GM12801 (cell line): ENCODE measurements at regions not wholly inside any gene's neighbourhood (a gene's known extent, or its start where the extent isn't known, plus 50 kb on each side); places are given as distances from the start of the nearest gene placed in this dataset.

Experiments used
- TF ChIP-seq, protein P1 (sequence below): IDR thresholded peaks from one replicate; pipeline ENCODE4 v1.5.1; 2011; ENCODE audit warnings: control low read depth; ENCODE audit not compliant: insufficient read length; ENCODE audit errors: extremely low read depth

DNA sequence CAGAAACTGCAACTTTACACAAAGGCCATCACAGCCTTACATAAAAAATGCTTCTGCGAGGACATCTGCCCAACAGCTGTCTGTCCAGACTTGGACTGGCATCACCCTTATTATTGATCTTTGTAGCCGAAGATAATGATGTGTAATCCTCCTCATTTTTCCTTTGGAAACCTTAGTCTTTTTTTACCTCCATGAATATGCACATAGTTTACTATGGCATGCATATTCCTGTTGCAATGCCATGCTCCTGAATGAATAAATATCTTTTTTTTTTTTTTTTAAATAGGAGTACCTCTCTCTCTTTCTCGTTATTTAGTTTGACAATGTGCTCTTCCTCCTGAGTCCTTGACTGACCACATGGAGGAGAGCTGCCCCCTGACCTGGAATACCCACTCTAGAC is 409.6 kb upstream of the USP24 start:
- TF ChIP-seq, protein P1, sequence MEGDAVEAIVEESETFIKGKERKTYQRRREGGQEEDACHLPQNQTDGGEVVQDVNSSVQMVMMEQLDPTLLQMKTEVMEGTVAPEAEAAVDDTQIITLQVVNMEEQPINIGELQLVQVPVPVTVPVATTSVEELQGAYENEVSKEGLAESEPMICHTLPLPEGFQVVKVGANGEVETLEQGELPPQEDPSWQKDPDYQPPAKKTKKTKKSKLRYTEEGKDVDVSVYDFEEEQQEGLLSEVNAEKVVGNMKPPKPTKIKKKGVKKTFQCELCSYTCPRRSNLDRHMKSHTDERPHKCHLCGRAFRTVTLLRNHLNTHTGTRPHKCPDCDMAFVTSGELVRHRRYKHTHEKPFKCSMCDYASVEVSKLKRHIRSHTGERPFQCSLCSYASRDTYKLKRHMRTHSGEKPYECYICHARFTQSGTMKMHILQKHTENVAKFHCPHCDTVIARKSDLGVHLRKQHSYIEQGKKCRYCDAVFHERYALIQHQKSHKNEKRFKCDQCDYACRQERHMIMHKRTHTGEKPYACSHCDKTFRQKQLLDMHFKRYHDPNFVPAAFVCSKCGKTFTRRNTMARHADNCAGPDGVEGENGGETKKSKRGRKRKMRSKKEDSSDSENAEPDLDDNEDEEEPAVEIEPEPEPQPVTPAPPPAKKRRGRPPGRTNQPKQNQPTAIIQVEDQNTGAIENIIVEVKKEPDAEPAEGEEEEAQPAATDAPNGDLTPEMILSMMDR, result no peak

DNA sequence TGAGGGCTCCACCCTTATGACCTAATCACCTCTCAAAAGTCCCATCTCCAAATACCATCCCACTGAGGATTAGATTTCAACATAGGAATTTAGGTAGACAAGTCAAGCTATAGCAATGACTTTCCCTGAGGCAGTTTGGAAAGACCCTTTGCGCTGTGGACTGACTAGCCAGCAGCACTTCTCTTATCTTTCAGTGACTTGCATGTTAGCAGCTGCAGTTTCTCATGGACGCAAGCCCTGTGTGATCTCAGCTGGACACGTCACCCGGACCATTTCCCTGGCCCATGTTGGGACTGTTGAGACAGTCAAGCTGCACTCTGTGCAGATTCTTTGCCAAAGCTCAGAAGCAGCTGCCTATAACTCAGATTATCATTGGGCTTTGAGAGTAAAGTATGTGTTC is 408.1 kb upstream of the USP24 start:
- TF ChIP-seq, protein P1, result no peak

DNA sequence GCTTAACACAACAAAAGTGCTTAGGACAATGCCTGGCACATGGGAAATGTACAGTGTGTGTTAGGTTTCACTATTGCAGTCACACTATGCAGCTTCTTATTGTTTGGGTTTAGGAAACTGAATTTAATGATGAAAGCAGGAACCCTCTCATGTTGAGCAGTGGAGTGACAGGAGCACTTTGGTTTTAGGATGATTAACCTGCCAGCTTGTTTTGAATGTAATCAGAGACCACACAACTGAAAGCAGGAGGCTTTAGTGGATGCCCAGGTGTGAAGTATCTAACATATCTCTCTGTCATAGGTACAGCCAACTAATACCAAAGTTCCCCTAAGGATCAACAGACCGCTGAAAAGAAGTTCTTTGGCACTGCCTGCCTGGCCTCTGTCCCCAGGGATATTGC is 406.9 kb upstream of the USP24 start:
- TF ChIP-seq, protein P1, result no peak

DNA sequence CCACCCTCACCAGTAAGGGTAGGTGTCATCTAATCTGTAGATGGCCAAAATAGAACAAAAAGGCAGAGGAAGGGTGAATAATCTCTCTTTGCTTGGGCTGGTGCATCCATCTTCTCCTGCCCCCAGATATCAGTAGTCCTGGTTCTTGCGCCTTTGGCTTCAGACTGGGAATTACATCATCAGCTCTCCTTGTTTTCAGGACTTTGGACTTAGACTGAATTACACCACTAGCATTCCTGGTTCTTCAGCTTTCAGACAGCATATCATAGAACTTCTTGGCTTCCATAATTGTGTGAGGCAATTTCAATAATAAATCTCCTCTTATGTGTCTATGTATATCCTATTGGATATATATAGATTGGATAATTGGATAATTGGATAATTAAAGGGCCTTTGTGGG is 403.0 kb upstream of the USP24 start:
- TF ChIP-seq, protein P1, result no peak

DNA sequence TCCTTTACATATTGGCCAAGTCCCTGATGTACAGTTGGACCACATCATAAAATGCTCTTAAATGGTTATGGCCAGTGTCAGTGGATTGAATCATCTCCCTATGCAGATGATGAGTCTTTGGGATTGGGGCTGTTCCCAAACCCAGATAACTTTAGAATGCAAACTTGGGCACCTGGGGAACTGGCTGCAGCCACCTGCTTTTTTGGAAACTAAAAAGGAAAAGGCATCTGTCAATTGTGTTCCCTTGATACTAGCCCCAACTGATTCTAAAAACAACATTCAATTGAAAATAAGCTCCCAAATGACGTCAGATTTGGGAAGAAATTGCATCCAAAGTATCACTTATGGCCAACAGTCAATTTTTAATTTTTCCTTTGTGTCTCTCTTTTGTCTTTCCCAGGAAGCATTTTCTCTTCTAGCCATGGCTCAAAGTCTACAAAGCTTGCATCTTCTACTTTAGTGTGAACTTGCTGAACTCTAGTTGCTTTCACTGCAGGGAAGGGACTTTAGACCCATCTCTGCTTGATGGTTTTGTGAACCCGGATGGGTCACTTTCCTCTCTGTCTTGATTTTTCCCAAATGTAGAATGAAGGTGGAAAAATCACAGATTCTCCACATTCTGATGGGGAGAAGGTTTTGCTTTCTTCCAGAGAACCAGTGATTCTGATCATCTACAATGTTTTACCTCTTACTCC is 402.3 kb upstream of the USP24 start:
- TF ChIP-seq, protein P1, result no peak

DNA sequence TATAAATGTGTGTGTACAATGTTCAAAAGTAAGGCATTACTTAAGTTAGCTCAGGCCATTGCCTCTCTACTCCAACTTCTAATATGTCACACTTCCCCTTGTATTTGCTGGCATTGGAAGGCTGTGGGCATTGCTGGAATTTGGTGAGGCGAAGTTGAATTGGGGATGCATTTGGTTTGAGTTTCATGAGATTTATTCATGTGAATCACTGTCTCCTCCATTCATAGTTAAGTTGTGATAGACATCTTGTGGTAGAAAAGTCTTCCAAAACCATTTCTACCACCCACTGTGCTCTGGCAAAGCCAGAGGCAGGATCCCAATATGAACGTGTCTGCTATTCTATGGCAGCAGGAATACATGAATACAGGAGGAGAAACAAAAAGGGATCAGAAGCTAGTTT is 397.8 kb upstream of the USP24 start:
- TF ChIP-seq, protein P1, result no peak

DNA sequence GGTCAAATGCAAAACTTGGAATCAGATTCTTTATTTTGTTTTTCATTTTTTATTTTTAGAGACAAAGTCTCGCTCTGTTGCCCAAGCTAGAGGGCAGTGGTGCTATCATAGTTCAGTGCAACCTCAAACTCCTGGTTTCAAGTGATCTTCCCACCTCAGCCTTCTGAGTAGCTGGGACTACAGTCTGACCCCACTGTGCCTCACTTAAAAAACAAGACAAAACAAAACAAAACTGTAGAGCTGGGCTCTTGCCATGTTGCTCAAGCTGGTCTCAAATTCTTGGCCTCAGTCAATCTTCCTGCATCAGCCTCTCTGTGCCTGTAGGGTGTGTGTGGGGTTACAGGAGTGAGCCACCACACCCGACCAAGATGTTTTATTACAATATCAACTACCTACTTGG is 396.0 kb upstream of the USP24 start:
- TF ChIP-seq, protein P1, result no peak

DNA sequence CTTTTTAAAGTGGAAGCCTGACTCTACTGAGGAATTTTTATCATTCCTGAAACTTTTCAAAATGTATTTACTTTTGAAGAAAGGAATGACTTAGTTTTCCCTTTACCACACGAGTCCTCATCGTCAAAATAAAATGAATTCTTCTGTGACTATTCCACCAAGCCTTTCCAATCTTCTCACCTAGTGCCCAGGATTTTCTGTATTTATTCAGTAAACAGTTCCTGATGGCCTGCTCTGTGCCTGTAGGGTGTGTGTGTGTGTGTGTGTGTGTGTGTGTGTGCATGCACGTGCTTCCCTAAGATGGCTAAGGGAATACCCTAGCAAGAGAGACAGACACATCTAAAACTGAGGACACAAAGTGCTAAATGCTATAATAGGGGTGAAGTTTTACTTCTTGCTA is 395.0 kb upstream of the USP24 start:
- TF ChIP-seq, protein P1, result no peak
